HepG2 (cell line): ENCODE measurements at regions not wholly inside any gene's neighbourhood (a gene's known extent, or its start where the extent isn't known, plus 50 kb on each side); places are given as distances from the start of the nearest gene placed in this dataset.

Source experiments
- ATAC-seq: fragments of 200-7000 bp; cut with Tn5 transposase; 3 replicates; pipeline ENCODE4 v1.9.1; 2020; ENCODE audit warnings: mild to moderate bottlenecking, moderate library complexity
- BruUV-seq: library from RNA; stranded (reverse); fragments of 400-500 nt; replicated peaks from 2 replicates; lab custom pipeline; 2021; lab: Mats Ljungman, UMichigan
- CTCF ChIA-PET: fragments of 300-600 bp; formaldehyde crosslinking; extraction: SDS; loops from one replicate; lab custom pipeline; 2021; ENCODE audit warnings: low total read pairs, inconsistent platforms, low intra/inter-chr PET ratio; lab: Yijun Ruan, JAX
- POLR2A ChIA-PET: fragments of 350-600 bp; sonication (Branson Sonifier 250); formaldehyde crosslinking; loops from one replicate; lab custom pipeline; 2020; ENCODE audit warnings: antibody characterized with exemption, inconsistent platforms; lab: Yijun Ruan, JAX
- DNase-seq: peaks from one replicate; pipeline ENCODE4 v3.0.0-alpha.2; 2015; ENCODE audit warnings: low spot score
- FAIRE-seq: peaks from 3 replicates; lab custom pipeline; 2011; peaks lifted over from hg19 to GRCh38; lab: Jason Lieb, UNC
- H2AFZ ChIP-seq: one replicate; pipeline ENCODE4 v1.6.1; 2011; ENCODE audit warnings: low read length, inconsistent platforms
- H3K27ac ChIP-seq: fragments of 300-600 bp; 3 replicates; pipeline ENCODE4 v1.8.0; 2011; ENCODE audit warnings: mixed run types, mild to moderate bottlenecking, mixed read lengths, low read length, inconsistent platforms; ENCODE audit not compliant: insufficient read depth; ENCODE audit errors: extremely low read length
- H3K27me3 ChIP-seq, 2 experiments: fragments of 200-600 bp in 1 of 2; 2 replicates in 1 of 2; 3 replicates in 1 of 2; pipeline versions ENCODE4 v1.6.0 to v1.8.0; 2011; ENCODE audit warnings: low read length in 2 of 2, mild to moderate bottlenecking in 2 of 2, moderate library complexity in 2 of 2, inconsistent platforms in 1 of 2; ENCODE audit not compliant: insufficient read depth in 2 of 2, control insufficient read depth in 1 of 2
- H3K36me3 ChIP-seq, 2 experiments: fragments of 200-600 bp in 1 of 2; replicated peaks in 1 of 2; 2 replicates in 1 of 2; 3 replicates in 1 of 2; pipeline versions ENCODE4 v1.5.1 to v1.8.0; 2011; ENCODE audit warnings: low read length in 2 of 2, inconsistent platforms in 1 of 2; ENCODE audit not compliant: insufficient read depth in 2 of 2, control insufficient read depth in 1 of 2
- H3K4me1 ChIP-seq: 2 replicates; pipeline ENCODE4 v1.5.1; 2012; ENCODE audit warnings: low read length, inconsistent platforms; ENCODE audit not compliant: insufficient read depth
- H3K4me2 ChIP-seq: 2 replicates; pipeline ENCODE4 v1.6.0; 2011; ENCODE audit warnings: low read depth, low read length, inconsistent platforms
- H3K4me3 ChIP-seq, 3 experiments: fragments of 200-600 bp in 1 of 3; sonication (generic), shearing (Covaris generic) in 1 of 3; replicated peaks in 1 of 3; 2 replicates each; pipeline ENCODE4 v1.5.1; 2011 to 2016; ENCODE audit warnings: low read length in 3 of 3, inconsistent platforms in 2 of 3, low read depth in 2 of 3, mild to moderate bottlenecking in 2 of 3, control low read depth in 1 of 3, mixed read lengths in 1 of 3; ENCODE audit not compliant: insufficient read depth in 1 of 3
- H3K79me2 ChIP-seq: one replicate; pipeline ENCODE4 v1.6.1; 2011; ENCODE audit warnings: low read length, inconsistent platforms; ENCODE audit not compliant: insufficient read depth
- H3K9ac ChIP-seq: 2 replicates; pipeline ENCODE4 v1.6.0; 2011; ENCODE audit warnings: mild to moderate bottlenecking, low read depth, low read length, inconsistent platforms; ENCODE audit not compliant: insufficient read depth
- H3K9me3 ChIP-seq: 2 replicates; pipeline ENCODE4 v1.5.1; 2012; ENCODE audit warnings: mild to moderate bottlenecking, low read length
- H4K20me1 ChIP-seq: 2 replicates; pipeline ENCODE4 v1.6.0; 2011; ENCODE audit warnings: inconsistent platforms, mild to moderate bottlenecking, low read length, moderate library complexity; ENCODE audit not compliant: insufficient read depth
- KLF15 ChIP-seq: sonication (generic); formaldehyde crosslinking; IDR thresholded peaks from 2 replicates; pipeline ENCODE4 v1.8.1; 2023; ENCODE audit warnings: borderline replicate concordance, mild to moderate bottlenecking, inconsistent platforms, missing genetic modification reagents, mixed read lengths
- MXD4 ChIP-seq: IDR thresholded peaks from 2 replicates; pipeline ENCODE4 v1.6.1; 2016; ENCODE audit warnings: mild to moderate bottlenecking, missing biosample characterization, missing genetic modification reagents
- ZNF12 ChIP-seq: sonication (generic); formaldehyde crosslinking; IDR thresholded peaks from 2 replicates; pipeline ENCODE4 v1.5.0; 2020; ENCODE audit warnings: missing genetic modification reagents
- ZNF260 ChIP-seq: sonication (generic); formaldehyde crosslinking; IDR thresholded peaks from 2 replicates; pipeline ENCODE4 v1.4.0; 2020; ENCODE audit warnings: missing genetic modification reagents, low read depth, mild to moderate bottlenecking, borderline replicate concordance
- ZNF816 ChIP-seq: sonication (generic); formaldehyde crosslinking; IDR thresholded peaks from 2 replicates; pipeline ENCODE4 v1.8.0; 2022; ENCODE audit warnings: missing genetic modification reagents, mild to moderate bottlenecking, borderline replicate concordance
- ZSCAN12 ChIP-seq: sonication (generic); formaldehyde crosslinking; IDR thresholded peaks from 2 replicates; pipeline ENCODE4 v1.9.0; 2021; ENCODE audit warnings: mild to moderate bottlenecking, missing genetic modification reagents
- WGBS: methylation state at CpG from one replicate; pipeline ENCODE4 v1.1.6; 2017; ENCODE audit warnings: low lambda C conversion rate; 5-methylcytosine and 5-hydroxymethylcytosine counted together
- in situ Hi-C: cut with HindIII; loops from 2 replicates; pipeline ENCODE4 v1.10.0; 2017; ENCODE audit warnings: low pct_unique_long_range_greater_than_20kb; ENCODE audit not compliant: extremely low pct_ligation_motif_present
- intact Hi-C: fragments of 100-400 bp; cut with micrococcal nuclease; formaldehyde crosslinking; loops from one replicate; pipeline ENCODE4 v1.10.0; 2022; ENCODE audit not compliant: unreplicated experiment
- small RNA-seq, 3 experiments: library from RNA; depleted of rRNA; stranded (forward); fragments of <200 nt; gene quantifications; one replicate each; pipeline ENCODE3, GENCODE V24; 2012; ENCODE audit warnings: low read depth in 2 of 3, low replicate concordance in 1 of 3; ENCODE audit not compliant: insufficient read length in 3 of 3, insufficient read depth in 2 of 3
- TF ChIP-seq, protein P1 (sequence below): sonication (generic); formaldehyde crosslinking; IDR thresholded peaks from 2 replicates; pipeline ENCODE4 v1.4.0; 2020; ENCODE audit warnings: mild to moderate bottlenecking, low read depth, missing genetic modification reagents
- TF ChIP-seq, protein P2 (sequence below): sonication (generic); formaldehyde crosslinking; IDR thresholded peaks from 2 replicates; pipeline ENCODE4 v1.4.0; 2020; ENCODE audit warnings: missing genetic modification reagents
- TF ChIP-seq, protein P3 (sequence below): sonication (generic); formaldehyde crosslinking; IDR thresholded peaks from 2 replicates; pipeline ENCODE4 v1.8.1; 2023; ENCODE audit warnings: missing genetic modification reagents, inconsistent platforms, borderline replicate concordance
- TF ChIP-seq, protein P4 (sequence below): sonication (generic); formaldehyde crosslinking; IDR thresholded peaks from 2 replicates; pipeline ENCODE4 v1.5.0; 2020; ENCODE audit warnings: missing genetic modification reagents, mild to moderate bottlenecking, borderline replicate concordance

DNA sequence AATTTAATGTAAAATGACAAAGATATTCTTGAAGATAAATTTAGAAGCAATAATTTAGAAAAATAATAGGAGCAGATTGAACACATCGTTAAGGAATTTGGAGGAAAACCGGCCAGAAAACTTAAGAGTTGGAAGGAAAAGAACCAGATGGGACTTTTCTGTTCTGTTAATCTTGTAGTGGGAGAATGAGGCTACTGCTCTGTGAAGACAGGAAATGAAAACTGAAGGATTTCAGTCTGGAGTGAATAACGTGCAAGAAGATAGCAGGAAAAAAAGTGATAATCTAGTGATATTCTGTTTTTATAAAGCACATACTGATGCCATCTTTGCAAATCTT is 74.2 kb downstream of the DPPA2 start:
- no peaks in the 10 kb centered on the region for H3K36me3 ChIP-seq
- H2AFZ ChIP-seq: no peak overlapping the region
- intact Hi-C loops: no loop called here
- no peaks in the 10 kb centered on the region for H3K27me3 ChIP-seq
- BruUV-seq: no TSS peak
- no peak overlapping the region for H3K9ac ChIP-seq
- FAIRE-seq: no peak
- TF ChIP-seq MXD4 (CRISPR knock-in tag) (no peak), ZNF12 (CRISPR knock-in tag) (no peak), KLF15 (CRISPR knock-in tag) (no peak), ZNF816 (CRISPR knock-in tag) (no peak), ZSCAN12 (CRISPR knock-in tag) (no peak), ZNF260 (CRISPR knock-in tag) (no peak)
- TF ChIP-seq, protein P1, sequence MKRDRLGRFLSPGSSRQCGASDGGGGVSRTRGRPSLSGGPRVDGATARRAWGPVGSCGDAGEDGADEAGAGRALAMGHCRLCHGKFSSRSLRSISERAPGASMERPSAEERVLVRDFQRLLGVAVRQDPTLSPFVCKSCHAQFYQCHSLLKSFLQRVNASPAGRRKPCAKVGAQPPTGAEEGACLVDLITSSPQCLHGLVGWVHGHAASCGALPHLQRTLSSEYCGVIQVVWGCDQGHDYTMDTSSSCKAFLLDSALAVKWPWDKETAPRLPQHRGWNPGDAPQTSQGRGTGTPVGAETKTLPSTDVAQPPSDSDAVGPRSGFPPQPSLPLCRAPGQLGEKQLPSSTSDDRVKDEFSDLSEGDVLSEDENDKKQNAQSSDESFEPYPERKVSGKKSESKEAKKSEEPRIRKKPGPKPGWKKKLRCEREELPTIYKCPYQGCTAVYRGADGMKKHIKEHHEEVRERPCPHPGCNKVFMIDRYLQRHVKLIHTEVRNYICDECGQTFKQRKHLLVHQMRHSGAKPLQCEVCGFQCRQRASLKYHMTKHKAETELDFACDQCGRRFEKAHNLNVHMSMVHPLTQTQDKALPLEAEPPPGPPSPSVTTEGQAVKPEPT (CRISPR knock-in tag): no peak
- TF ChIP-seq, protein P2, sequence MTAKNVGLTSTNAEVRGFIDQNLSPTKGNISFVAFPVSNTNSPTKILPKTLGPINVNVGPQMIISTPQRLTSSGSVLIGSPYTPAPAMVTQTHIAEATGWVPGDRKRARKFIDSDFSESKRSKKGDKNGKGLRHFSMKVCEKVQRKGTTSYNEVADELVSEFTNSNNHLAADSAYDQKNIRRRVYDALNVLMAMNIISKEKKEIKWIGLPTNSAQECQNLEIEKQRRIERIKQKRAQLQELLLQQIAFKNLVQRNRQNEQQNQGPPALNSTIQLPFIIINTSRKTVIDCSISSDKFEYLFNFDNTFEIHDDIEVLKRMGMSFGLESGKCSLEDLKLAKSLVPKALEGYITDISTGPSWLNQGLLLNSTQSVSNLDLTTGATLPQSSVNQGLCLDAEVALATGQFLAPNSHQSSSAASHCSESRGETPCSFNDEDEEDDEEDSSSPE (CRISPR knock-in tag): no peak
- TF ChIP-seq, protein P3, sequence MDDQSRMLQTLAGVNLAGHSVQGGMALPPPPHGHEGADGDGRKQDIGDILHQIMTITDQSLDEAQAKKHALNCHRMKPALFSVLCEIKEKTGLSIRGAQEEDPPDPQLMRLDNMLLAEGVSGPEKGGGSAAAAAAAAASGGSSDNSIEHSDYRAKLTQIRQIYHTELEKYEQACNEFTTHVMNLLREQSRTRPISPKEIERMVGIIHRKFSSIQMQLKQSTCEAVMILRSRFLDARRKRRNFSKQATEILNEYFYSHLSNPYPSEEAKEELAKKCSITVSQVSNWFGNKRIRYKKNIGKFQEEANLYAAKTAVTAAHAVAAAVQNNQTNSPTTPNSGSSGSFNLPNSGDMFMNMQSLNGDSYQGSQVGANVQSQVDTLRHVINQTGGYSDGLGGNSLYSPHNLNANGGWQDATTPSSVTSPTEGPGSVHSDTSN (CRISPR knock-in tag): no peak
- TF ChIP-seq, protein P4, sequence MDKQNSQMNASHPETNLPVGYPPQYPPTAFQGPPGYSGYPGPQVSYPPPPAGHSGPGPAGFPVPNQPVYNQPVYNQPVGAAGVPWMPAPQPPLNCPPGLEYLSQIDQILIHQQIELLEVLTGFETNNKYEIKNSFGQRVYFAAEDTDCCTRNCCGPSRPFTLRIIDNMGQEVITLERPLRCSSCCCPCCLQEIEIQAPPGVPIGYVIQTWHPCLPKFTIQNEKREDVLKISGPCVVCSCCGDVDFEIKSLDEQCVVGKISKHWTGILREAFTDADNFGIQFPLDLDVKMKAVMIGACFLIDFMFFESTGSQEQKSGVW (CRISPR knock-in tag): no peak
- TF ChIP-seq, all 625 proteins: peak for 0
- WGBS: 1% methylated on average over 3 of the region's 3 CpGs
- Histone ChIP-seq H4K20me1 (no peaks in the 10 kb centered on the region), H3K27ac (no peak overlapping the region), H3K79me2 (no peaks in the 10 kb centered on the region), H3K4me3 (no peak overlapping the region), H3K4me1 (no peaks in the 10 kb centered on the region), H3K9me3 (no peaks in the 10 kb centered on the region), H3K4me2 (no peak overlapping the region)
- POLR2A ChIA-PET: no interaction called here
- ATAC-seq (no peak), DNase-seq (no peak)
- in situ Hi-C loops: no loop called here
- CTCF ChIA-PET: no interaction called here

Small RNAs in the stretch of these regions (small RNA-seq; reads per million reads assigned to genes)
- 0 reads per million in 3 experiments for gene RNU6-1236P
